Uterus (tissue), 3 donors: ENCODE measurements at regions not wholly inside any gene's neighbourhood (a gene's known extent, or its start where the extent isn't known, plus 50 kb on each side); places are given as distances from the start of the nearest gene placed in this dataset.
"Not testable (repeated sequence)": the region's sequence is repeated elsewhere in the genome, so short reads cannot be mapped to it uniquely, and the experiment has no call there.

ENCODE experiments used
- DNase-seq, 2 donors: peaks; one replicate each; pipeline ENCODE4 v3.0.0-alpha.2; 2019 to 2020
- H3K27ac ChIP-seq, 2 donors: fragments of 200-600 bp; sonication (generic); 1 replicate in 1 of 2; 2 replicates in 1 of 2; pipeline ENCODE4 v1.5.1; 2016 to 2018
- H3K27me3 ChIP-seq, 2 donors: fragments of 200-600 bp; sonication (generic); one replicate each; pipeline ENCODE4 v1.5.1; 2018 to 2019; ENCODE audit warnings: control low read depth in 1 of 2
- H3K36me3 ChIP-seq, 2 donors: fragments of 200-600 bp; sonication (generic); one replicate each; pipeline ENCODE4 v1.5.1; 2019; ENCODE audit warnings: control low read depth in 1 of 2
- H3K4me1 ChIP-seq, 2 donors: fragments of 200-600 bp; sonication (generic); one replicate each; pipeline ENCODE4 v1.5.1; 2018 to 2019; ENCODE audit warnings: control low read depth in 1 of 2
- H3K4me3 ChIP-seq, 2 donors: fragments of 200-600 bp; sonication (generic); 1 replicate in 1 of 2; 2 replicates in 1 of 2; pipeline ENCODE4 v1.5.1; 2018 to 2019; ENCODE audit warnings: mild to moderate bottlenecking in 1 of 2
- H3K9me3 ChIP-seq, 2 donors: fragments of 200-600 bp; sonication (generic); one replicate each; pipeline ENCODE4 v1.5.1; 2019; ENCODE audit warnings: control low read depth in 1 of 2
- CTCF ChIP-seq, 4 experiments: fragments of 200-600 bp in 2 of 4; fragments of 450-650 bp in 2 of 4; sonication (generic) in 2 of 4; IDR thresholded peaks; one replicate each; pipeline ENCODE4 v1.5.1; 2016 to 2019; ENCODE audit warnings: antibody characterized with exemption in 4 of 4, mild to moderate bottlenecking in 2 of 4, moderate library complexity in 1 of 4
- POLR2A ChIP-seq, 2 donors: fragments of 450-650 bp; IDR thresholded peaks; one replicate each; pipeline ENCODE4 v1.6.1; 2016; ENCODE audit warnings: antibody characterized with exemption in 2 of 2, mild to moderate bottlenecking in 1 of 2, moderate library complexity in 1 of 2
- intact Hi-C: fragments of 100-400 bp; cut with DNase I; formaldehyde crosslinking; loops from one replicate; pipeline ENCODE4 v1.15.1; 2023; ENCODE audit warnings: low total_unique reads
- donor health status: DM: yes; HTN: yes; CAD: no.

DNA sequence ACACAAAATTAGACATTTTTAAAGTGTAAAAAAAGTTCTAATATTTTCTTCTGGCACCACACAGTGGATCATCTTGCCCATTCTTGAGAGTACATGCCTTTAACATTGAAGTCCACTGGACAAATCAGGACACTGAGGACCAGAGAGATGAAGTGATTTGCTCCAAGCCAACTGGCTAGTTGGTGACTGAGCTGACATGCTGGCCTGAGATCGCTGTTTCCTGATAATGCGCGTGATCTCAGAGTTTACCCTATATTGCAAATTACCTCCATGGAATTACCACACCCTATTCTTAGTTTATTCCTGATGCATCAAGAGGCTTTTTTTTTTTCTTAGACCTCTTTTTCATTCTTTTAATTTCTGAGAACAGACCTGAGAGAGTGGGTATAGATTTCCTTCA is 432.8 kb downstream of the CD83 start:
- Histone ChIP-seq H3K9me3 (no peaks in the 10 kb centered on the region), H3K4me1 (no peaks in the 10 kb centered on the region), H3K27me3 (no peaks in the 10 kb centered on the region), H3K36me3 (no peaks in the 10 kb centered on the region), H3K4me3 (no peak overlapping the region), H3K27ac (no peak overlapping the region)
- intact Hi-C loops = no loop called here
- no peak for DNase-seq
- TF ChIP-seq POLR2A (IDR thresholded peaks at IDR 0.05) (no peak), CTCF (IDR thresholded peaks at IDR 0.05) (no peak)

DNA sequence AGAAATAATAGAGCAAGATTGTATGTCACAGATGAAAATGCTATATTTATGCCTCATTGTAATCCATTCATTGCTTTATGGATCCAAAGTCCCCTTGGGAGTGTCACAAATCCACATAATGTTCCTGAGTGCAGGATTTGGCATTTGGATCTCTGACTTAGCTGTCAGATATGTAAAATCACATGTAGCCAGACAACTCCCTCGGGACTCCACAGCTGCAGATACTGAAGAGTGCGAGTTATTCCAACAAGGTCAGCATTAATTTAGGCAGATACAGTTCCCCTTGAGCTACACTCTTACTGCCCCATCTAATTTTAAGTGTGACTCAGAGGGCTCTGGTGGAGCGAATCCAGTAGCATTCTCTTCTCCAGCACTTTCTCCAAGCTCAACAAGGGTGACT is 433.2 kb downstream of the CD83 start:
- no peak overlapping the region for H3K27ac ChIP-seq
- intact Hi-C loops = no loop called here
- H3K27me3 ChIP-seq = no peaks in the 10 kb centered on the region
- no peak for TF ChIP-seq POLR2A (IDR thresholded peaks at IDR 0.05)
- no peak overlapping the region for H3K4me3 ChIP-seq
- H3K4me1 ChIP-seq = no peaks in the 10 kb centered on the region
- no peaks in the 10 kb centered on the region for H3K36me3 ChIP-seq
- DNase-seq = no peak
- no peaks in the 10 kb centered on the region for H3K9me3 ChIP-seq

- H3K9me3 ChIP-seq, DNase-seq, H3K4me3 ChIP-seq, H3K27ac ChIP-seq, H3K27me3 ChIP-seq, intact Hi-C loops, H3K36me3 ChIP-seq, H3K4me1 ChIP-seq: not testable (repeated sequence)
Observed at GRCh38 chr6:14551601-14552000, 434.0 kb downstream of the CD83 start.

- DNase-seq = no peak
- Histone ChIP-seq H3K9me3 (no peaks in the 10 kb centered on the region), H3K27ac (no peak overlapping the region), H3K36me3 (no peaks in the 10 kb centered on the region), H3K4me3 (no peak overlapping the region), H3K4me1 (no peaks in the 10 kb centered on the region), H3K27me3 (no peaks in the 10 kb centered on the region)
- intact Hi-C loops = no loop called here
- no peak for TF ChIP-seq POLR2A (IDR thresholded peaks at IDR 0.05)
- no peak for TF ChIP-seq CTCF (IDR thresholded peaks at IDR 0.05)
Observed at GRCh38 chr6:14552891-14553290, 435.3 kb downstream of the CD83 start.

DNA sequence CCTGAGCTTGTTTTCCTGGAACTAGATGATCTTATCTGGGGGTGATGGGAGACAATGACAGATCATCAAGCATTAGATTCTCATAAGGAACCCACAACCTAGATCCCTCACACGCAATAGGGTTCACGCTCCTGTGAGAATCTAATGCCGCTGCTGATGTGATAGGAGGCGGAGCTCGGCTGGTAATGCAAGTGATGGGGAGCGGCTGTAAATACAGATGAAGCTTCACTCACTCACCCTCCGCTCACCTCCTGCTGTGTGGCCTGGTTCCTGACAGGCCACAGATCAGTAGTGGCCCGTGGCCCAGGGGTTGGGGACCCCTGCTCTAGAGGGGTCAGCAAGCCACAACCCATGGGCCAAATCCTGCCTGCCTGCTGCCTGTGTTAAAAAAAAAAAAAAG is 435.9 kb downstream of the CD83 start:
- no peak for DNase-seq
- TF ChIP-seq CTCF (IDR thresholded peaks at IDR 0.05) (no peak), POLR2A (IDR thresholded peaks at IDR 0.05) (no peak)
- intact Hi-C loops = no loop called here
- Histone ChIP-seq H3K27me3 (no peaks in the 10 kb centered on the region), H3K4me3 (no peak overlapping the region), H3K27ac (no peak overlapping the region), H3K9me3 (no peaks in the 10 kb centered on the region), H3K4me1 (no peaks in the 10 kb centered on the region), H3K36me3 (no peaks in the 10 kb centered on the region)

- no peak for DNase-seq
- H3K27ac ChIP-seq = no peak overlapping the region
- H3K36me3 ChIP-seq = no peaks in the 10 kb centered on the region
- H3K27me3 ChIP-seq = no peaks in the 10 kb centered on the region
- no peaks in the 10 kb centered on the region for H3K9me3 ChIP-seq
- no peak for TF ChIP-seq CTCF (IDR thresholded peaks at IDR 0.05)
- TF ChIP-seq POLR2A (IDR thresholded peaks at IDR 0.05) = no peak
- intact Hi-C loops = no loop called here
- no peak overlapping the region for H3K4me3 ChIP-seq
- H3K4me1 ChIP-seq = no peaks in the 10 kb centered on the region
Observed at GRCh38 chr6:14555804-14556203, 438.2 kb downstream of the CD83 start.
